K562 (cell line): ENCODE measurements at regions not wholly inside any gene's neighbourhood (a gene's known extent, or its start where the extent isn't known, plus 50 kb on each side); places are given as distances from the start of the nearest gene placed in this dataset.

Source experiments
- ATAC-seq: fragments of 200-7000 bp; cut with Tn5 transposase; 3 replicates; pipeline ENCODE4 v1.9.1; 2020; ENCODE audit warnings: moderate library complexity
- BruUV-seq: library from RNA; stranded (reverse); fragments of 400-500 nt; replicated peaks from 2 replicates; lab custom pipeline; 2021; lab: Mats Ljungman, UMichigan
- CTCF ChIA-PET: fragments of 300-600 bp; formaldehyde crosslinking; extraction: SDS; loops from one replicate; lab custom pipeline; 2021; ENCODE audit warnings: low intra/inter-chr PET ratio; lab: Yijun Ruan, JAX
- POLR2A ChIA-PET: fragments of 300-600, 350-650 bp; sonication (Branson Sonifier 250); formaldehyde crosslinking; extraction: SDS; loops from one replicate; lab custom pipeline; 2021; ENCODE audit warnings: antibody characterized with exemption, inconsistent platforms; lab: Yijun Ruan, JAX
- DNase-seq, 4 experiments: peaks; one replicate each; pipeline versions ENCODE4 v3.0.0 to v3.0.0-alpha.2; 2011 to 2018; ENCODE audit warnings: low spot score in 3 of 4, mixed read lengths in 3 of 4; ENCODE audit errors: extremely low read depth in 1 of 4
- FAIRE-seq: peaks from 2 replicates; lab custom pipeline; 2011; peaks lifted over from hg19 to GRCh38; lab: Jason Lieb, UNC
- H2AFZ ChIP-seq: 2 replicates; pipeline ENCODE4 v1.6.0; 2011; ENCODE audit warnings: low read depth, low read length, control low read depth, inconsistent platforms
- H3K27ac ChIP-seq: fragments of 200-600 bp; 3 replicates; pipeline ENCODE4 v1.8.0; 2011; ENCODE audit warnings: low read depth, mild to moderate bottlenecking, control low read depth, inconsistent platforms, low read length, moderate library complexity, mixed read lengths; ENCODE audit errors: extremely low read depth
- H3K27me3 ChIP-seq, 2 experiments: fragments of 300-600 bp in 1 of 2; 2 replicates in 1 of 2; 3 replicates in 1 of 2; pipeline versions ENCODE4 v1.6.0 to v1.8.0; 2011; ENCODE audit warnings: inconsistent platforms in 2 of 2, low read length in 2 of 2, mild to moderate bottlenecking in 1 of 2, mixed read lengths in 1 of 2, moderate library complexity in 1 of 2; ENCODE audit not compliant: control insufficient read depth in 2 of 2, insufficient read depth in 2 of 2
- H3K36me3 ChIP-seq: fragments of 300-600 bp; 3 replicates; pipeline ENCODE4 v1.8.0; 2011; ENCODE audit warnings: mild to moderate bottlenecking, low read length, inconsistent platforms; ENCODE audit not compliant: control insufficient read depth, insufficient read depth
- H3K4me1 ChIP-seq, 2 experiments: fragments of 200-600 bp in 1 of 2; replicated peaks in 1 of 2; 2 replicates in 1 of 2; 3 replicates in 1 of 2; pipeline versions ENCODE4 v1.5.1 to v1.8.0; 2011; ENCODE audit warnings: inconsistent platforms in 2 of 2, low read length in 2 of 2, mild to moderate bottlenecking in 1 of 2, mixed read lengths in 1 of 2, moderate library complexity in 1 of 2; ENCODE audit not compliant: control insufficient read depth in 2 of 2, insufficient read depth in 2 of 2
- H3K4me2 ChIP-seq: 2 replicates; pipeline ENCODE4 v1.6.1; 2011; ENCODE audit warnings: low read length, control low read depth, inconsistent platforms, mixed read lengths; ENCODE audit not compliant: insufficient read depth
- H3K4me3 ChIP-seq: fragments of 200-600 bp; sonication (generic), shearing (Covaris generic); 2 replicates; pipeline ENCODE4 v1.5.1; 2016; ENCODE audit warnings: control low read depth, inconsistent platforms
- H3K79me2 ChIP-seq: fragments of 200-600 bp; 3 replicates; pipeline ENCODE4 v1.8.0; 2011; ENCODE audit warnings: low read length, inconsistent platforms; ENCODE audit not compliant: control insufficient read depth, insufficient read depth
- H3K9ac ChIP-seq, 2 experiments: 2 replicates each; pipeline versions ENCODE4 v1.6.0 to v1.6.1; 2011; ENCODE audit warnings: low read depth in 2 of 2, low read length in 2 of 2, control low read depth in 1 of 2, inconsistent platforms in 1 of 2, mild to moderate bottlenecking in 1 of 2, mixed read lengths in 1 of 2; ENCODE audit not compliant: insufficient read depth in 1 of 2
- H3K9me1 ChIP-seq: one replicate; pipeline ENCODE4 v1.6.0; 2011; ENCODE audit warnings: inconsistent platforms, mild to moderate bottlenecking, low read length, moderate library complexity; ENCODE audit not compliant: control insufficient read depth, insufficient read depth
- H3K9me3 ChIP-seq: replicated peaks from 2 replicates; pipeline ENCODE4 v1.5.1; 2011; ENCODE audit warnings: low read depth, low read length, inconsistent platforms; ENCODE audit not compliant: control insufficient read depth, insufficient read depth
- H4K20me1 ChIP-seq: replicated peaks from 2 replicates; pipeline ENCODE4 v1.6.1; 2011; ENCODE audit warnings: low read length, inconsistent platforms, mixed read lengths; ENCODE audit not compliant: control insufficient read depth, insufficient read depth
- NR3C1 ChIP-seq: sonication (generic); formaldehyde crosslinking; IDR thresholded peaks from 2 replicates; pipeline ENCODE4 v1.8.1; 2022; ENCODE audit warnings: missing genetic modification reagents
- RAD21 ChIP-seq, 2 experiments: fragments of 250-450 bp in 1 of 2; fragments of 450-650 bp in 1 of 2; sonication (Bioruptor Pico) in 1 of 2; formaldehyde crosslinking in 1 of 2; IDR thresholded peaks in 1 of 2; conservative IDR thresholded peaks in 1 of 2; 2 replicates each; pipeline versions ENCODE4 v1.4.0 to v1.8.0; 2020 to 2022; ENCODE audit warnings: mild to moderate bottlenecking in 2 of 2, moderate library complexity in 1 of 2
- SLC30A9 ChIP-seq: fragments of 250-450 bp; sonication (Bioruptor Pico); IDR thresholded peaks from 2 replicates; pipeline ENCODE4 v1.8.0; 2022; ENCODE audit warnings: mild to moderate bottlenecking, moderate library complexity
- WGBS: fragments of 100-300 bp; shearing (Covaris generic); methylation state at CpG from one replicate; pipeline ENCODE4 v1.1.6; 2016; ENCODE audit warnings: low coverage, mixed read lengths; ENCODE audit not compliant: insufficient coverage; ENCODE audit errors: missing lambda C conversion rate; 5-methylcytosine and 5-hydroxymethylcytosine counted together
- in situ Hi-C: fragments of 300-500 bp; cut with MboI; formaldehyde crosslinking; loops from 4 replicates; pipeline ENCODE4 v1.15.0; 2018; ENCODE audit warnings: inconsistent platforms, mixed read lengths
- intact Hi-C: fragments of 100-400 bp; cut with micrococcal nuclease; formaldehyde crosslinking; loops from 2 replicates; pipeline ENCODE4 v1.14.2; 2022
- TF ChIP-seq, protein P1 (sequence below), 3 experiments: IDR thresholded peaks in 2 of 3; conservative IDR thresholded peaks in 1 of 3; 2 replicates each; pipeline ENCODE4 v1.5.1; 2011 to 2012; ENCODE audit warnings: low read length in 3 of 3, mild to moderate bottlenecking in 3 of 3, control low read depth in 2 of 3, improper control_type of control experiment in 1 of 3, inconsistent platforms in 1 of 3, low read depth in 1 of 3, mixed read lengths in 1 of 3, moderate library complexity in 1 of 3; ENCODE audit not compliant: insufficient read depth in 2 of 3

- no peaks in the 10 kb centered on the region for H4K20me1 ChIP-seq
- no peaks in the 10 kb centered on the region for H3K27me3 ChIP-seq
- ATAC-seq: no peak
- ChIA-PET CTCF (no interaction called here), POLR2A (no interaction called here)
- 2% methylated on average over 6 of the region's 9 CpGs for WGBS
- FAIRE-seq: no peak
- no peak overlapping the region for H3K27ac ChIP-seq
- BruUV-seq: no TSS peak
- DNase-seq: peak in 2 of 4 experiments; percentile 8 to 12
- no peaks in the 10 kb centered on the region for H3K36me3 ChIP-seq
- H3K9me1 ChIP-seq: no peaks in the 10 kb centered on the region
- intact Hi-C loops: no loop called here
- in situ Hi-C loops: no loop called here
- no peak overlapping the region for H3K4me3 ChIP-seq
- H3K4me2 ChIP-seq: no peak overlapping the region
- H3K9ac ChIP-seq: no peak overlapping the region
- peaks cover 1% of the 10 kb centered on the region; the same call in 1 of the 2 replicates for H3K9me3 ChIP-seq
- H3K79me2 ChIP-seq: no peaks in the 10 kb centered on the region
- TF ChIP-seq, protein P1, sequence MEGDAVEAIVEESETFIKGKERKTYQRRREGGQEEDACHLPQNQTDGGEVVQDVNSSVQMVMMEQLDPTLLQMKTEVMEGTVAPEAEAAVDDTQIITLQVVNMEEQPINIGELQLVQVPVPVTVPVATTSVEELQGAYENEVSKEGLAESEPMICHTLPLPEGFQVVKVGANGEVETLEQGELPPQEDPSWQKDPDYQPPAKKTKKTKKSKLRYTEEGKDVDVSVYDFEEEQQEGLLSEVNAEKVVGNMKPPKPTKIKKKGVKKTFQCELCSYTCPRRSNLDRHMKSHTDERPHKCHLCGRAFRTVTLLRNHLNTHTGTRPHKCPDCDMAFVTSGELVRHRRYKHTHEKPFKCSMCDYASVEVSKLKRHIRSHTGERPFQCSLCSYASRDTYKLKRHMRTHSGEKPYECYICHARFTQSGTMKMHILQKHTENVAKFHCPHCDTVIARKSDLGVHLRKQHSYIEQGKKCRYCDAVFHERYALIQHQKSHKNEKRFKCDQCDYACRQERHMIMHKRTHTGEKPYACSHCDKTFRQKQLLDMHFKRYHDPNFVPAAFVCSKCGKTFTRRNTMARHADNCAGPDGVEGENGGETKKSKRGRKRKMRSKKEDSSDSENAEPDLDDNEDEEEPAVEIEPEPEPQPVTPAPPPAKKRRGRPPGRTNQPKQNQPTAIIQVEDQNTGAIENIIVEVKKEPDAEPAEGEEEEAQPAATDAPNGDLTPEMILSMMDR (IDR thresholded peaks at IDR 0.05 in 2 of 3, conservative IDR thresholded peaks at IDR 0.05 in 1 of 3; ENCODE audit: insufficient read depth in 2 of 3, low read depth in 1 of 3, low read length in 3 of 3): peak in 1 of 3 experiments; percentile 24; a peak in 2 of 6 replicates
- TF ChIP-seq RAD21 (CRISPR knock-in tag; conservative IDR thresholded peaks at IDR 0.05 in 1 of 2, IDR thresholded peaks at IDR 0.05 in 1 of 2): peak in 1 of 2 experiments; percentile 40; a peak in 2 of 4 replicates
- TF ChIP-seq SLC30A9 (CRISPR knock-in tag): no peak
- no peak for TF ChIP-seq NR3C1 (CRISPR knock-in tag)
- no peak overlapping the region for H2AFZ ChIP-seq
- no peaks in the 10 kb centered on the region for H3K4me1 ChIP-seq
Observed at GRCh38 chr14:58826845-58827686, 189.3 kb downstream of the DACT1 start.
